ENCODE measurements at regions not wholly inside any gene's neighbourhood (a gene's known extent, or its start where the extent isn't known, plus 50 kb on each side); places are given as distances from the start of the nearest gene placed in this dataset.

- DNase-seq (ENCODE audit: low read depth) = no peak
- H3K4me3 ChIP-seq (ENCODE audit: control insufficient read depth, low read depth, low read length) = no peak overlapping the region
- TF ChIP-seq, protein P1, sequence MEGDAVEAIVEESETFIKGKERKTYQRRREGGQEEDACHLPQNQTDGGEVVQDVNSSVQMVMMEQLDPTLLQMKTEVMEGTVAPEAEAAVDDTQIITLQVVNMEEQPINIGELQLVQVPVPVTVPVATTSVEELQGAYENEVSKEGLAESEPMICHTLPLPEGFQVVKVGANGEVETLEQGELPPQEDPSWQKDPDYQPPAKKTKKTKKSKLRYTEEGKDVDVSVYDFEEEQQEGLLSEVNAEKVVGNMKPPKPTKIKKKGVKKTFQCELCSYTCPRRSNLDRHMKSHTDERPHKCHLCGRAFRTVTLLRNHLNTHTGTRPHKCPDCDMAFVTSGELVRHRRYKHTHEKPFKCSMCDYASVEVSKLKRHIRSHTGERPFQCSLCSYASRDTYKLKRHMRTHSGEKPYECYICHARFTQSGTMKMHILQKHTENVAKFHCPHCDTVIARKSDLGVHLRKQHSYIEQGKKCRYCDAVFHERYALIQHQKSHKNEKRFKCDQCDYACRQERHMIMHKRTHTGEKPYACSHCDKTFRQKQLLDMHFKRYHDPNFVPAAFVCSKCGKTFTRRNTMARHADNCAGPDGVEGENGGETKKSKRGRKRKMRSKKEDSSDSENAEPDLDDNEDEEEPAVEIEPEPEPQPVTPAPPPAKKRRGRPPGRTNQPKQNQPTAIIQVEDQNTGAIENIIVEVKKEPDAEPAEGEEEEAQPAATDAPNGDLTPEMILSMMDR (IDR thresholded peaks at IDR 0.05; ENCODE audit: control insufficient read depth, insufficient read depth, low read depth, low read length, missing control alignments) = no peak
Observed at GRCh38 chr10:121079226-121079625, 228.1 kb downstream of the WDR11 start.

DNA sequence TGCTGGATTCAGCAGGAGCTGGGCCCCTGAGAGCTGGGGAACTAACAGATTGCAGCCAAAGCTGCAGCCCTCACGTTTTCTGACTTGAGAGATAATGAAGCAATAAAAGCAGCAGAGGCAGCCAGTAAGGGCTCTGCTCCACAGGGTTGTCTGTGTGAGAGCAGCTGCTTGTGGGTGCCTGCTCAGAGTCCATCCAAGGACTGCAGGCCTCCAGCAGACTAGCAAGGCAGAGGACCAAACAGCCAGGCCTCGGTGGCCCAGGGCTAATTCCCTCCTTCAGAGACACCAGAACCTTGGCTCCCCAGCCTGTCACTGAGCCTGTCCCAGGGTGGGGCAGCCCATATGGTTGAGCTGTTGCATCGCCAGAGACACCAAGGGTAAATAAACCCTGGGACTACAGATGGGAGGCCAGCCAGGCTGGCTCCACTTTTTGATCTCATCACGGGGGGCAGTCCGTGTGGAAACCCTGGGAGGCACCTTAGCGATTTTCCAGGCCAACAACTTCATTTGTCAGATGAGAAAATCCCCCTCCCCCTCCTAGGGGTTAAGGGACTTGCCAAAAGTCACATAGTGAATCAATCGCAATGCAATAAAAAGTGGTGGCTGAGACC lies 229.2 kb downstream of the WDR11 start:
- no peak for DNase-seq (ENCODE audit: low read depth)
- H3K4me3 ChIP-seq (ENCODE audit: control insufficient read depth, low read depth, low read length) = no peak overlapping the region
- TF ChIP-seq, protein P1 (IDR thresholded peaks at IDR 0.05; ENCODE audit: control insufficient read depth, insufficient read depth, low read depth, low read length, missing control alignments) = no peak

GRCh38 chr10:121081306-121081705 lies 230.1 kb downstream of the WDR11 start:
- no peak overlapping the region for H3K4me3 ChIP-seq (ENCODE audit: control insufficient read depth, low read depth, low read length)
- DNase-seq (ENCODE audit: low read depth) = no peak
- TF ChIP-seq, protein P1 (IDR thresholded peaks at IDR 0.05; ENCODE audit: control insufficient read depth, insufficient read depth, low read depth, low read length, missing control alignments) = no peak

GRCh38 chr10:121082984-121083383 lies 231.8 kb downstream of the WDR11 start:
- TF ChIP-seq, protein P1 (IDR thresholded peaks at IDR 0.05; ENCODE audit: control insufficient read depth, insufficient read depth, low read depth, low read length, missing control alignments) = no peak
- no peak for DNase-seq (ENCODE audit: low read depth)
- H3K4me3 ChIP-seq (ENCODE audit: control insufficient read depth, low read depth, low read length) = no peak overlapping the region

GRCh38 chr10:121084016-121084674 lies 233.0 kb downstream of the WDR11 start:
- no peak overlapping the region for H3K4me3 ChIP-seq (ENCODE audit: control insufficient read depth, low read depth, low read length)
- TF ChIP-seq, protein P1 (IDR thresholded peaks at IDR 0.05; ENCODE audit: control insufficient read depth, insufficient read depth, low read depth, low read length, missing control alignments) = no peak
- DNase-seq (ENCODE audit: low read depth) = no peak

- TF ChIP-seq, protein P1 (IDR thresholded peaks at IDR 0.05; ENCODE audit: control insufficient read depth, insufficient read depth, low read depth, low read length, missing control alignments) = no peak
- no peak overlapping the region for H3K4me3 ChIP-seq (ENCODE audit: control insufficient read depth, low read depth, low read length)
- no peak for DNase-seq (ENCODE audit: low read depth)
Observed at GRCh38 chr10:121084675-121085070, 233.5 kb downstream of the WDR11 start.

All from AG09309 (cell line).